T1000 (cell line): ENCODE measurements at regions not wholly inside any gene's neighbourhood (a gene's known extent, or its start where the extent isn't known, plus 50 kb on each side); places are given as distances from the start of the nearest gene placed in this dataset.
"Not testable (repeated sequence)": the region's sequence is repeated elsewhere in the genome, so short reads cannot be mapped to it uniquely, and the experiment has no call there.

Experiments
- DNase-seq: peaks from one replicate; lab custom pipeline; 2025; ENCODE audit warnings: mixed read lengths; lab: John Stamatoyannopoulos, UW

DNA sequence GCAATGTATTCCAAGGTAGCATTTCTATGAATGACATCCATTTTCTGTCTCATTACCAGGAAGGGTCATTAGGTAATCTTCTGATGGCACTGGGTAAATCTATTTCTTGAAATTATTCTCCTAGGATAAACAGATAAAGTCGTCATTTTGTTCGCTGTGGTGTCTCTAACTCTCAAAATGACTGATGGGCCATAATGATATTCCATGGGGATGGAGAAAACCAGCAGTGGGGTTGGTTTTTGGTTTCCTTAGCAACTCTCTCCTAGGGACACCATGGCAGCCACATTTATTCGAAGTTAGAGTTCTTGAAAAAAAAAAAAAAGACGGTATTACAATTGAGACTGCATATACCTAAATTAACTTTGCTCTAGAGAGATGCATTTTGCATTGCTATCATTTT, 231.3 kb upstream of the SLCO3A1 start:
- no peak for DNase-seq

DNA sequence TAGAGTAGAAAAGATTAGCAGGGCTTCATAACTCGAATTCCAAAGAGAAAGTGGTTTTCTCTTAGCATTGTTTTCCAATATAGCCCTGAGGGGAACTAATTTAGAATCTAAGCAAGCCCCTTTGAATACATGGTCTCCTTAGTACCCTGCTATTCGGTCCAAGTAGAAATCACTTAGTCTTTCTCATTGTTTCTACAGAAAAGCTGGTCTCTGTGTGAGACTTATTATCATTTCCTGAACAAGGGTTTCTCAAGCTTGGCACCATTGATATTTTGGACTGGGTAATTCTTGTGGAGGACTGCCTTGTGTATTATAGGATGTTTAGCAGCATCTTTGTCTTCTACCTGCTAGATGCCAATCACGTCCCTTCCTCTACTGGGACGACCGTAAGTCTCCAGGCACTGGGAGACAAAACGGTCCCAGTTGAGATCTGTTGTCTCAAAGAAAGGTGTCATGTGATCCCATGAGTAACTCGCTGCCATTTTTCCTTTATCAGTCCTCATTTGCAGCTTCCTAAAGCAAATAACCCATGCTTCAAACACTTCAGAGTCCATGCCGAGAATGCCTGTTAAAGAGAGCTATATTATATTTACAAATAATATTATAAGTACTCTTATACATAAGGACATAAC, 230.7 kb upstream of the SLCO3A1 start:
- DNase-seq: no peak

DNA sequence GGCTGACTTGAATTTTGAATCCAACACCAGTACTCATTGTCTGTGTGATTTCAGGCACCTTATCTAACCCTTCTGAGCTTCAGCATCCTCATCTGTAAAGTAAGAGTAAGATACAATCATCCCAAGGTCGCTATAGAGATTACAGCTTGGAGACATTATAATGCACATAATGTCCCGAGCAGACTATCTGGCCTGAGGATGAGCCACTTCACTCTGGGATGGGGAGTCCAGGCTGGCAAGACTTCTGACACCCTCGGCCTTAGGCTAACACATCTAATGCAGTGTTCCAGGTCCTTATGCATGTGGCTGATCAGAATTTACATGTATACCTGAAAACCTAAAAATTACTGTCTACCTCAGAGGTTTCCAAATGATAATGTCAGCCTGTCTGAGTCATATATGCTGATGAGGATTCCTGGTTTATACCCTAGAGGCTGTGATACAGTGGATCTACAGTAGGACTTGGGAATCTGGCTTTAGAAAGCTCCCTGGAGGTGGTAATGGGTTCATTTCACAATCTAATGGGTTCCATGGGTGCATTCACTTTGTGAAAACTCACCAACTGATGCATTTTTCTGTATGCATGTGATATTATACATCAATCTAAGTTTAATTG, 229.0 kb upstream of the SLCO3A1 start:
- no peak for DNase-seq

DNA sequence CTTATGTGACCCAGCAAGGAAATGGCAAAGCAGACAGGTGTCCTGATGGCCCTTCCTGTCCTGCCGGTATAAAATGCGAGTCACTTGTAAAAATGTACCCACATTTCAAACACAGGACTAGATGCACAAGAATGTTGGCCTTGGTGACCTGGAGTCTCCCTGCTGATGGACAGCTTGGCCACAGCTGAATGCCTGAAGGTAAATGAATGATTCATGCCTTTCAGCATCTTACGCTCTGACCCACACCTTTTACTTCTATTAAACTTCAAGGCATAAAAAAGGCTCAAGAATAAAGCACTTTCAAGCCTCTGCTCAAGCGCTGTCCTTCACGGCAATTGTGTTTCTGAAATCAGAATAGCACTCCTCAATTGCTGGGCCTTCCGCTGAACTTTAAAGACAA, 228.0 kb upstream of the SLCO3A1 start:
- no peak for DNase-seq

DNA sequence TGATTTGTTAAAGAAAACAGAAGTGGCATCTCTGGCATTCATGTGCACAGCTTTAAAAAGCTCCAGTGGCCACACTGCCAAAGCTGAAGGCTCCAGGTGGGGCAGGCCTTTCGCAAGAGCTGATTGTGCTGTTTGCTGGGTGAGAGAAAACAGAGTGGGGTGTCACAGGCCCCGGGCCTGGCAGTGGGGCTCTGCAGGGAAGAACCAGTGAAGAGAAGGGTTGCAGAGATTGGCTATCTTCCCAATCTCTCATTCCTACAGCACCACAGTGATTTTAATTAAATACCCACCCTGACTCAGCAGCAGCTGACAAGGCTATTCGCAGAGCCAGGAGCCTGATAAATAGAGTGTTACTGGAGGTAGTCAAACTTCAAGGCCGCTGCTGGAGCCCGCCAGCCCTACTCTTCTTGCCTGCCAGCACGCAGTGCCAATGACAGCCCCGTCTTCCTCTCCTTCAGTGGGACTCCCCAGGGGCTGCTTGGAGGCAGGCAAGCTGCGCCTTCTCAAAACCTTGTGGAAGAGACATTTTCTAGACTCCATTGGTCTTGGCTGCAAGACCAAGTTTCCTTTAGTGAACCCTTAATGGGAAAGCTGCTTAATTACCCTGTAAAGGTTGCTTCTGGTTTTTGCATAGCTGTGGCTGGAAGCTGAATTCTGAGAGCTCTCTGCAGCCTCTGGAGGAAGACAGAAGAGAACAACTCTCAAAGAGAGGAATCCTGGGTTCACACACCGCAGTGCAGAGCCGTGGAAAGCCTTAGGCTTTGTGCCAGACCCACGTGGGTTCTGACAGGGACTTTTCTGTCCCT, 225.8 kb upstream of the SLCO3A1 start:
- DNase-seq: no peak

DNA sequence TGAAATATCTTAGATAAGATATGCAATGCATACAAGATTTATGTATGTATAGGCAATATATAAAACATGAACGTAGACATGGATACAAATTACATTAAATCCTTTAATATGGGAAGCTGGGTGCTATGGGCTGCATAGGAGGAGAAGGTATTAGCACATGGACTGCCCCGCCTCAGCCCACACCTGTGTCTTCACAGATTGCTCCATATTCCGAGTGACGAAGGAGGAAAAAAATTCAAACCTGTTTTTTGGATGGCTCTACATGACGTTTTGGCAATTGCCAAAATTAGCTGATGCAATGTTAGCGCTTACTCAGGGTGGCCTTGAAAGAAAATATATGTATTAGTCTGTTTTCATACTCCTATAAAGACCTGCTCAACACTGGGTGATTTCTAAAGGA, 223.4 kb upstream of the SLCO3A1 start:
- no peak for DNase-seq

DNA sequence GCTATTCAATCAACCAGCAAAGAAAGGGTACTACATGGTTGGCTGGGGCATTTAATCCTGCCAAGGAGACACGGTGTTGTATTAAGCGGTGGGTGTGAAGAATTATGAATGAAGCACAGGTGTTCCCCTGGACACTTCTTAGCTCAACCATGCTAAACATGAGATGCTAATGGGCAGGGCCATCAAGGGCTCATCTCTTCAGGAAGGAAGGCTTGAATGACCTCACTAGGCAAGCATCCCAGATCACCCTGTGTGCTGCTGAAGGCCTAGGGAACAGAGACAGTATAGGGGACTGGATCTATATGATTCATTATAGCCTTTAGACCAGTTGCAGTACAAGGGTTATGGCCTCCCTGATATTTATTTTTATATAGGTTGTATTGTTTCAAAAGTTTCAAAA, 221.3 kb upstream of the SLCO3A1 start:
- no peak for DNase-seq

DNA sequence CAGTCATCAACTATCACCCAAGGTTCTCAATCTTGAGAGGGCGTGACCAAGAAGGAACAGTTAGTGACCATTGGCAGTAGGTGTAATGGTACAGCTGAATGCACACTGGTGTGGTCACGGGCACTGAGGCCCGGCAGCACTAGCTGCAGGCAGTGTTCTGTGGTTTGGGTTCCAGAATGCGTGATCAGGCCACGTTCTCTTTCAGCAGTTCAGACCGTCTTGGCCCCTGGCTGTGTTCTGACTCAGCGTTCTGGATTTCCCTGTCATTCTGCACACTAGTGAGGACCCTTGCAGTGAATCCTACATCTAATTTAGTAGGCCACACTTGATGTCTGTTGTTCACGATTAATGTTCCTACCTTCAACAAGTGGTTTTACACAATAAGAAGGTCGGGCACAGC, 220.5 kb upstream of the SLCO3A1 start:
- DNase-seq: no peak

DNA sequence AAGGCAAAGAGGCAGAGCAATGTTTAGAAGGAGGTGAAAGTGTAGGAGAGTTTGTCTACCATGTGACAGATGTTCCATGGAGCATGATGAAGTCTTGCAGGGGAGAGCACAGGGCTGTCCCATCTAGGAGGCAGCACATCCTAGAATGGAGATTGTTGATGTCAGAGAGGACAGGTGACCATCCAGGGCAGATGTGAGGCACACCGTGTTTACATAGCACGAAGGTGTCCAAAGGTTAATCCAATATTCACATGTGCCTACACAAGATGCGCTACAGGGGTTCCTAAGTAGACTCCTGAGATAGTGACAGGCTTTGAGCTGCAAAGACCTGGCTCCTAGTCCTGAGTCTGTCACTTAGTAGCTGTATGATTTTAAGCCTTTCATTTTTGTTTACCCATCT, 219.3 kb upstream of the SLCO3A1 start:
- no peak for DNase-seq

DNA sequence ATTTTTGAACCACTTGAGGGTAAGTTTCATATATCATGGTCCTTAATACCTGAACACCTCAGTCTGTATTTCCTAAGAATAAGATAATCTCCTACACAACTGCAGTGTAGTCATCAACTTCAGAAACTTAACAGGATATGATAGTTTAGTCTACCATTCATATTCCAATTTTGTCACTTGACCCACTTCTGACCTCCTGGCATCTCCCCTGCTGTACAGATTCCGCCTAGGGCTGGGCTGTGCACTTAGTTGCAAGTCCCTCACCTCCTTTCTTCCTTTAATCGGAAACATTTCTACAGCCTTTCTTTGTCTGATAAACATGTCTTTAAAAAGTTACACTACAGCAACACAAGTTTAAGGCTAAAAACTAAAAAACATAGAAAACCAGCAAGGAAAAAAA, 218.4 kb upstream of the SLCO3A1 start:
- no peak for DNase-seq

DNA sequence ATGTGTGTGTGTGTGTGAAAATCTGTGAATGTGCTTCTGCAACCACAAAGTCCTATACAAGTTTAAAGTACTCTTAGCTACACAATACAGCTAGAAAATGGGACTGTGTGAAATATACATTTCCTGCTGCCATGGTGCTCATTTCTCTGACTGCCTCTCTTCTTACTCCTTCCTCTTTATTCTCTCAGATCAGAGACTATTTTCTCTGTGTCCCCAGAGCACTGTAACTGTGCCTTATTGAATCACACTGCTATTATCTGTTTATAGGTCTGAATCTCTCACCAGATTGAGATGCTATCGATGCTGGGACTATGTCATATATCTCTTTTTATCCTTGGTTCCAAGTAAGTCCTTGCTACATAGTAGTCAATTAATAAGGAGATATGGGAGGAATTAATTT, 217.9 kb upstream of the SLCO3A1 start:
- DNase-seq: no peak

DNA sequence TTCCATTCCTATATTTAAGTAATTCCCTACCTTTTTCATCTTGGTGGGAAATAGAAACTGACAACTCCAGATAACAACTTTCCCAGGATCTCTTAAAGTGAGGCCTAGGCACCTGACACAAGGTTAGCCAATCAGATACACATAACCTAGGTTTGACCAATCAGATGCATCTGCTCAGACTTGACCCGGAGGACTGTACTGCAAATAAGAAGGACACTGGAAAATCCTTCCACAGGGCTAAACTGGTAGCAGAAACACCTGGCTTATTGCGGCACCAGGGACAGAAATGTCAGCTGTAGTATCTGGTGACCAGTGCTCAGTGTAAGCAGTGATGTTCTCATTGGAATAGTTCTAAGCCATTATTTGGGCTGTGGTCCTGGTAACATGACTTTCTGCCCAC, 204.5 kb upstream of the SLCO3A1 start:
- no peak for DNase-seq

DNA sequence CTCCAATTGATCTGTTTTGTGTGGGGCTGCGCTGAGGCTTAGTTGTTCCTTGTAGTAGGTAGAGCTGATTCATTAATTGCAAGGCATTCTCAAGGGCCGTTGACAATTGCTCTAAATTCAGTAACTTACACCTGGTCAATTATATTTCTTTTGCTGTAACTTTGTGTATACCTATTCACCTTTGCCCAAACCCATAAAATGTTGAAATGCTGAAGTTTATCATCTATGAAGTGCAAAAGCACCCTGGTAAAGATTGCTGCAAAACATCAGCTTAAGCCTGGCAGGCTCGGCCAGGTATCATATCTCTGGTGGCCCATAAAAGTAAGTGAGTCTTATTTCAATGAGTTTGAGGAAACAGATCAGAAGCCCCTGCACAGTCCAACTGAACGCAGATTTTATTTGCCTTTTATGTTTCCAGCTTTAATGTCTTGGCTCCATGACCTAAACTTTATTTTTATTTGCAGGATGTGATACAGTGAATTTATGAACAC, 203.6 kb upstream of the SLCO3A1 start:
- DNase-seq: no peak

DNA sequence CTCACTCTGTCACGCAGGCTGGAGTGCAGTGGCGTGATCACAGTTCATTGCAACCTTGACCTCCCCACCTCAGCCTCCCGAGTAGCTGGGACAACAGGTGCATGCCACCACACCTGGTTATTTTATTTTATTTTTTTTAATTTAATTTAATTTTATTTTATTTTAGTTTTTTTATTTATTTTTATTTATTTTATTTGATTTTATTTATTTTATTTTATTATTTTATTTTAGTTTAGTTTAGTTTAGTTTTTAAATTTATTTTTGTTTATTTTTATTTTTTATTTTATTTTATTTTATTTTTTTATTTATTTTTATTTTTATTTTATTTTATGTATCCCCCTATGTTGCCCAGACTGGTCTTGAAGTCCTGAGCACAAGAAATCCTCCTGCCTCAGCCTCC, 202.3 kb upstream of the SLCO3A1 start:
- no peak for DNase-seq

DNA sequence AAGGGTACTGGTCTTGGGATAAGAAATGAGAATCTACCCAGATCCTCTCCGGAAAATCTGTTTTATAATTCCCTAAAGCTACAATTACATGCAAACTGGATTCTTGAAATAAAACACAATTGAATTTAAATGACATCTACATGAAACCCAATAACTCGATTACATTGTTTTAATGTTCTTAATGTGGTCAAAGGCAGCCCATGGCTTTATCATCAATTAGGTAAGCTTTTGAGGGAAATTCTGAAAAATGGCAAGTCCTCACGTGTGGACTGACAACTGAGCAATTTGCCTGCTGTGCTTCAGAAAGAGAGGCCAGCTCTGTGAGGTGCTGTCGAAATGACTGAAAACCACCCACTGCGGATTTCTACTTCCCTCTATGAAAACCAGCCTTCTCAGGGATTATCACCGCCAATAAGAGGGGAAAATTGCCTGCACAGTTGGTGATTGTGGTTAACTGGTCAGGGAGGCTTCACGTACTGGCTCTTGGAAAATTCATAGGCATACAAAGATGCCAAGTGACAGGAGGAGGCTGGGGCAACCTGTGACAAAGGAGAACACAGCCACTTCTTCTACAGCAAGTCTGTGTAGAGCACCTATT, 200.8 kb upstream of the SLCO3A1 start:
- no peak for DNase-seq

DNA sequence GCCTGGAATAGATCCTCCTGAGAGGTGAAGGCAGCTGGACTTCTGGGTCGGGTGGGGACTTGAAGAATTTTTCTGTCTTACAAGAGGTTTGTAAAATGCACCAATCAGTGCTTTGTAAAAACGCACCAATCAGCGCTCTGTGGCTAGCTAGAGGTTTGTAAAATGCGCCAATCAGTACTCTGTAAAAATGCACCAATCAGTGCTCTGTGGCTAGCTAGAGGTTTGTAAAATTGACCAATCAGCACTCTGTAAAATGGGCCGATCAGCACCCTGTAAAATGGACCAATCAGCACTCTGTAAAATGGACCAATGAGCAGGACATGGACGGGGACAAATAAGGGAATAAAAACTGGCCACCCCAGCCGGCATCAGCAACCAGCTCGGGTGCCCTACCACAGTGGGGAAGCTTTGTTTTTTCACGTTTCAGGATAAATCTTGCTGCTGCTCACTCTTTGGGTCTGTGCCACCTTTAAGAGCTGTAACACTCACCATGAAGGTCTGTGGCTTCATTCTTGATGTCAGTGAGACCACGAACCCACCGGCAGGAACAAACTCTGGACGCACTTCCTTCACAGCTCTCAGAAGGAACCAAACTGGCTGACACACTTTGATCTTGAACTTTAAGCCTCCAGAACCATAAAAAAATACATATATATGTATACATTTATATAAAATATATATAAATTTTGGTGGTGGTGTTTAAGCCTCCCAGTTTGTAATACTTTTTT, 197.8 kb upstream of the SLCO3A1 start:
- DNase-seq: not testable (repeated sequence)

DNA sequence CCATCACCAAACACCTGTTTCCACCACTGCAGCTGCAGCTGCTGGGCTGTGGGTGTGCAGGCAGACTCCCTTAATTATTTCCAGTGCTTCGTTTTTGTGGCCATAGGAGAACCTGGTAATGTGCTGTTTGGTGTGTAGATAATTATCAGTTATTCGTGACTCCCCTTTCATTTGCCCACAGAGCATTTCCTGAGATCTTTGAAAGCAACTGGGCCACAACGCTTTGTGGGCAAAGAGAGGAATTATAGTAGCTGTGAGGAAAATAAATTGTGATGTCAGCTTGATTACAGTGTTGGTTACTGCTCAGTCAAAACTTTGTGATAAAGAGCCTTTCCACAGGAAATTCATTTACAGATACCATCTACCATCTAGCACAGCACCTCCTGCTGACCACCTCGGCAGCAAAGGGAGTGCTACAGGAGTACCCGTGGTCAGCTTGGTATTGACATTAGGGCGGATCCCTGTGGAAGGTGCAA, 193.3 kb upstream of the SLCO3A1 start:
- DNase-seq: no peak

DNA sequence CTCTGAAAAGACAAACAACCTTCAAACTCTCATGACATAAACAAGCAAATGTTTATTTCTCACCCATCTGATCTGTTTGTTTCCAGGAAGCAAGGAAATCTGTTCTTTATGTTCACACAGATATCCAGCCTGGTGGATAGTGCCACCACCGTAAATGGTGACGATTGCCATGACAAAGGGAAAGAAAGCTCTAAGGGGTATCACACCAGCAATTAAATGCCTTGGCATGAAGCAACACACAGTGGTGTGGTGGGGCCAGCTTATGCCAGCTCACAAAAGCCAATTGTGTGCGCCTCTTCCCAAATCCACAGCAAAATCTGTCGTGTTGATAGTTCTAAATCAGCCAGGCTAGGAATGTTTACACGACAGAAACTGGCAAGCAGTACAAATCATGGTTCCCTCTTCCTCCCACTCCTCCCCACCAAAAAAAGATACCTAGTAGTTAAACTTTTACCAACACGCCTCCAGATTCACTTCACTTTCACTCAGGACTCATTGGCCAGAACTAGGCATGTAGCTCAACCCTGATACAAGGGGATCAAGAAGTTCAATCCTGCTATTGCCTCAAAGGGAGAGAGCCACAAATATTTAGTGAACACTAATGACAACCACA, 189.2 kb upstream of the SLCO3A1 start:
- no peak for DNase-seq

DNA sequence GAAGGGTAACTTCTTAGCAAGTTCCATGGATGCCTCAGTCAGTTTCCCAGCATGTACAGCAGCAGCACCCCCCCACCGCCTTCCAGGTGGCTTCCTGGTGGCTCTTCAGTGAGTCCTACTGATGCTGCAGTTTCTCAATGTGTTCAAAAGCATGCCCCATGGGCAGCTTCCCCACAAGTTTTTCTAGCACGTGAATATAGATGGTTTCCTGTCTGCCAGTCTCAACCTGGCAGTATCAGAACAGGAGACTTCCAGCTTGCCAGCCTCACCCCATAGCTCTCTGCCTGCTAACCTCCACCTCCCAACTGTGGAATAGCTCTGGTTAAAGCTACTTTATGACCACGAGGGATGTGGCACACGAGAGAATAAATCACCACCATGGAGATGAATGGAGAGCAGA, 188.3 kb upstream of the SLCO3A1 start:
- DNase-seq: no peak

DNA sequence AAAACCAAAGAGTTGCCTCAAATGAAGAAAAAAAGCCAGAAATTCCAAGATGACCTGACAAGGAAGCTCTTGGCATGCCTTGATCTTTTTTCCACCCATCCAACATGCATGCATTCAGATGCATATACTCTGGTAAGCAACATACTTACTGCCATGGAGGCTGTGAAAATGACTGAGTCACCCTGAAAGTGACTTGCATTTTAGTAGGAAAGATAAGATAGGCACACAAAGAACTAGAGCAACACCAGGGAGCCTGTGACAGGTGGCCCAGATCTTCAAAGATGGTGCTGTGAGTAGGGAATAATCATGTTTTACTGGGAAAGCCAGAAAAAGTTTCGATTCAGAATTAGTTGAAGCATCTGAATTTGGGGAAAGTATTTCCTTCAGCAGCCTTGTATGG, 185.1 kb upstream of the SLCO3A1 start:
- DNase-seq: no peak

DNA sequence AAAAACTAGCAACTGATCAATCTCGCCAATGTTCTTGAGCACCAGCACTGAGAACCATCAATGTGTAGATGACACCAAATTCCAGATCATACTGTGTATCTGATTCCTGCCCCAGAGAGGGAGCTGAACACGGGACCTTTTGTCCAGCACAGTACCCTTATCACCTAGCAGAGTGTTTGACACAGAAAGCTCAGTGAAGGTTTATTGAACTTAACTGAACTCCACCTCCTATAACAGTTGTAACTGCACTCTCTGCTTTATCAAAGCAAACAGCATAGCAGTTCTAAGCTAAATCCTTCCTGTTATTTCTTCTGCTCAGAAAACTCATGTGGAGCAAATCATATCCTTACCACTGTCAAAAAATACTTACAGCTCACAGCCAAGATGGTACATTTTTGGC, 183.4 kb upstream of the SLCO3A1 start:
- no peak for DNase-seq

DNA sequence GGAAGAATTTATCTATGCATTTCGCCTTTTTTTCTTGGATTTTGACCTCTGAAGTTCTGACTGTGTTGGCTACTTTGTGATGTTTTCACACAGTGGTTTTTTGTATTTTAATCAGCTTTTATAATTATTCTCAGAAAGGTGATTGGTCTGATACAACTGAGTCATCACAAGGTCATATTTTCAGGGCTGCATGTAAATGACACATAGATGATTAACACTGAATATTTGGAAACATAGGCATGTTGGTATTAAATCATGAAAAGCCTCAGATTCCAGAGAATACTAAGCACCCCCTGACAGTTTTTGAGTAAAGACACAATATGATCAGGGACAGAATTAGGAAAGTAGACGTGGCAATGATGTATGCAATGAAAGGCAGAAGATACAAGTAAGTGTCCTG, 175.5 kb upstream of the SLCO3A1 start:
- DNase-seq: no peak
